GM21526 (cell line): ENCODE measurements at regions not wholly inside any gene's neighbourhood (a gene's known extent, or its start where the extent isn't known, plus 50 kb on each side); places are given as distances from the start of the nearest gene placed in this dataset.

Experiments
- ATAC-seq: cut with Tn5 transposase; IDR thresholded peaks from one replicate; pipeline ENCODE4 v1.9.1; 2021; ENCODE audit warnings: moderate library complexity; ENCODE audit not compliant: unreplicated experiment, low FRiP score

- no peak for ATAC-seq
Observed at GRCh38 chr1:82507011-82507410, 706.3 kb downstream of the ADGRL2 start.

- no peak for ATAC-seq
Observed at GRCh38 chr1:82503822-82504221, 703.1 kb downstream of the ADGRL2 start.

DNA sequence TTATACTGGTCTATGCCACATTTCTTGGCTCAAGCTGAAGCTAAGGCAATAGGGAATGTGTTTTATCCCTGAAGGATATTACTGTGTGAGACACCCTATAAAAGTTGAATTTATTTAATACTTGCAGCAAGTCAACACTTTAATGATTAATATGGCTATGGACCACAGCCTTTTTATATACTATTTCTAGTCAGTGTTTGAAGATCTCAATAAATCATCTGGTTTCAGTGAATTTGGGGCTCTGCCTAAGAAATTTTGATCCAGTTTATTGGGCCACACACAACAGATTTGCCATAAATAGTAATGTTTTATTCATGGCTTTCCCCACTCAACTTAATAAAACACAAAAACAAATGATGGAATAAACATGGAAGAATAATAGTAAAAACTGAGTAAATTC lies 698.3 kb downstream of the ADGRL2 start:
- ATAC-seq = no peak

GRCh38 chr1:82494117-82494516 lies 693.4 kb downstream of the ADGRL2 start:
- no peak for ATAC-seq

- no peak for ATAC-seq
Observed at GRCh38 chr1:82492159-82492558, 691.4 kb downstream of the ADGRL2 start.

GRCh38 chr1:82491301-82492048 lies 690.7 kb downstream of the ADGRL2 start:
- ATAC-seq = no peak

DNA sequence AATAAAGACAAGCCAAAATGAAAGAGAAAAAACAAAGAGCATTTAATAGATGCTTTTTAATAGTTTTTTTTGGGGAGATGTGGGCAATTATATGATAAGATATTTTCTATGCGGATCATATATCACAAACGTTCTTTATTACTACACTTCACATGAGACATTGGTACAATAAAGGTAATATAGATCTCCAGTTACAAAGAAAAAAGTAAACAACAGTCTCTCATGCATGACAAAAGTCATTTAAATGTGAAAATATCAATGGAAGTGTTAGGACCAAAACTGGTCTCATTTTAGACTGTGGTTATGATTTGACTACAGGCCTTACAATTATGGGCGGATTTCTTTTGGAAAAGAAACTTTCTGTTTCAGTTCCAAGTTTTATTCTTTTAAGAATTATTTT lies 687.0 kb downstream of the ADGRL2 start:
- no peak for ATAC-seq

DNA sequence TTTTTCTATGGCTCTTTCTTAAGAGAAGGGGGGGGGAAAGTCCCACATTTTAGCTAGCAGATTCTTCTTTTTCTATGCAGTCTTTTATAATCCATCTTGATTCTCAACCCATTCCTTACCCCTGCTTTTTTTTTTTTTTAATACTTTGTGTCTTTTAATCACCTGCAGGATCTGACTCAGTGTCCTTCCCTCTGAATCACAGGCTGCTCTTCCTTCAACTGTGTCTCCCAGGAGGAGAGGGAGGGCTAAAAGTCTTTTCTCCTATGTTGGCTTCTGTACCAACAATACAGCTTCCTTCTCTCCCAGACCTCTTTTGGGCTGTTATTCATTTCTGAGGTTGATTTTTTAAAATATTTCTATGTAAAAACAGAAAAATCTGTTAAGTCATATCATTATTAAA lies 686.2 kb downstream of the ADGRL2 start:
- ATAC-seq = no peak

DNA sequence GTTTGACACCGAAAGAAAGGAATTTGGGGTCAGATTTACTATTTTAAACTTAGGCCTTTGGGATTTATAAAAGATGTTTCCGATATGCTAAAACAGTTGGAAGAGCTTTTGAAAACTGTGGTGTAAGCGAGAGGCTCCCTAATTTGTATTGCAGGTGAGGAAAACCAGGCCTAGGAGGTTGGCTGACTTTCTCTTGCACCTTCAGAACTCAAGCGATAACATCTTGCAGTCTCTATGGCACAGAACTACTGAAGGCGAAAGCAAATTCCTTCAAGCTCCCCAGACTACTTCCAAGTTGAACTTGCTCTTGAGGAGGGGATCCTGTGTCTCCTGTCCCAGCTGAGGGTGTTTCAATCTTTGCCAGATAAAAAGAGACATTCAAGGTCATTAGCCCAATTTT lies 685.7 kb downstream of the ADGRL2 start:
- ATAC-seq = no peak

DNA sequence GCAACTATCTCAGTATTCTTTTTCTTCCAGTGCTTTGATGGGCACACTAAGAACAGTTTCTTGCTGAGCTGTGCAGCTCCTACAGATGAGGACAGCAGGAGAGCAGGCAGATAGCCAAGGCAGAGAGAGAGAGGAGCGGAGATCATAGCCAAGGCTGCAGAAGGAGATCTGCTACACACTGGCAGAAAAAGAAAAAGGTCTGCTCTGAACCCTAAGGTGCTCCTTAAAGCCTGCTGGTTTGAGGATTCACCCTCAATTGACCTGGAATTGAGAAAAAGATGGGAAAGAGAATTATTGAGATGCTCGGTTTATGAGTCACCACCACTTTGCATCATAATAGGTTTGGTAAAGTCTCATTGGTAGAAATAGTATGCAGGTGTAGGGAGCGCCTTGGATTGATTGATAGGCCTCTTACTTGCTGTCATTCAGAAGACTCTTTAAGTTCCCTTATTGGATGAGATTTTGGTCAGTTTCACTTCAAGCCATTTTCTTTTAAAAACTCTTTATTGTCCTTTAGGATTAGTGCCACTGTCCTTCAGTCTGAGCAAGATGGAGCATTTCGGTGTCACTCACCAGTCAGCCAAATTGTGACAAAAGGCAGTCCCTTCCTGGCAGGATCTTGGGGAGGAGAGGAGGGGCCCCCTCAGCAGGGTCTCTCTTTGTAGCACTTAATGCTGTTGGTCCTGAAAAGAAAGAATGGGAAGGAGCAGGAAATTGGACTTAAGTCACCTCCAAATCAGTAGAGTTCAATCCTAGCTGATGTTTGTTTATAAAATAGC lies 685.0 kb downstream of the ADGRL2 start:
- ATAC-seq = no peak

DNA sequence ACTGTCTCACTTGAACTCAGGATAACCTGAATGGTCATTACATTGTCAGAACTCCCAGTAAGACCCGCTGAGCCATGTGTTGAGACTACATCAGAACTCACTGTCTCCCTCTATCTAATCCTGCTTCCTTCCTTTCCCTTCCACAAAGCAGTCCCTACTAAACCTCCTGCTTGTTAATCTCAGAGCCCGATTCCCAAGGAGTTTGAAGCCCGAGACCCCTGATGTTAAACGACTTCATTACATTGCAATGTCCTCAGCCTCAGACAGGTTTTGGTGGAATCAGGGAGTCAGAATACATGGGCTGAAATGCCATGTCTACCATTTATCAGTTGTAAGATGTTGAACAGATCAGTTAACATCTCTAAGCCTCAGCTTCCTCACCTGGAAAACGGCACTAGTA lies 682.4 kb downstream of the ADGRL2 start:
- no peak for ATAC-seq

DNA sequence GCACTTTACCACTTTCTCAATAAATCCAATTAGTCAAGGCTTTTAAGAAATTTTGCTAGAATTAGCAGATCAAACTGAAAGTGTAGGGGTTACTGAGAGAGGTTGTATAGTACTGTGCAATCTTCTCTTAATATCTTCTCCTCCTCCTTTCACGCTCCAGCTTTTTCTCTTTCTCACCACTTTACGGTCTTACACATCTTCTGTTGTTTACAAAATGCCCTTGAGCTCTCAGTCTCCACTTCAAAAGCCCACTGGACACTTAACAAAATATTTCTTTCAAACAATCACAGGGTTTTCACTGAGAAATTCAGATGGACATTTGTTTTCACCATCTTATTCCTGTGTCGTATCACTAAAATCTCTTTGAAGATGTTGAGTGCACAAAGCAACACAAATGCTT lies 678.2 kb downstream of the ADGRL2 start:
- ATAC-seq = no peak

GRCh38 chr1:82472489-82473131 lies 671.9 kb downstream of the ADGRL2 start:
- ATAC-seq = no peak

GRCh38 chr1:82466891-82467290 lies 666.2 kb downstream of the ADGRL2 start:
- ATAC-seq = no peak

DNA sequence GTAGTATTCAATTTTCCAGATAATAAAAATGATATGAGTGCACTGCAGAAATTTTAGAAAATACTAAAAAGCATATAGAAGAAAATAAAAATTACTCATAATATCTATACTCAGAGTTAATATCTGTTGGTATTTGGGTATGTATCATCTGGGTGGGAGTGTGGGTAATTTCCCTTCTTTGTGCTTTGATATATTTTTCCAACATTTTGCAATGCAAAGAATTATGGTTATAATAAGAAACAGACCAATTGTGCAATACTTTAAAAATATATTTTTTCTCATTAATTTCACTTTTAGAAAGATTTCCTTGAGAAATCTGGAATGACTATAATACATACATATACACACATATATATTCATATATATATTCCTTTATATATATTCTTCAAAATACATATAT lies 665.7 kb downstream of the ADGRL2 start:
- ATAC-seq = no peak

- no peak for ATAC-seq
Observed at GRCh38 chr1:82465024-82465423, 664.3 kb downstream of the ADGRL2 start.

DNA sequence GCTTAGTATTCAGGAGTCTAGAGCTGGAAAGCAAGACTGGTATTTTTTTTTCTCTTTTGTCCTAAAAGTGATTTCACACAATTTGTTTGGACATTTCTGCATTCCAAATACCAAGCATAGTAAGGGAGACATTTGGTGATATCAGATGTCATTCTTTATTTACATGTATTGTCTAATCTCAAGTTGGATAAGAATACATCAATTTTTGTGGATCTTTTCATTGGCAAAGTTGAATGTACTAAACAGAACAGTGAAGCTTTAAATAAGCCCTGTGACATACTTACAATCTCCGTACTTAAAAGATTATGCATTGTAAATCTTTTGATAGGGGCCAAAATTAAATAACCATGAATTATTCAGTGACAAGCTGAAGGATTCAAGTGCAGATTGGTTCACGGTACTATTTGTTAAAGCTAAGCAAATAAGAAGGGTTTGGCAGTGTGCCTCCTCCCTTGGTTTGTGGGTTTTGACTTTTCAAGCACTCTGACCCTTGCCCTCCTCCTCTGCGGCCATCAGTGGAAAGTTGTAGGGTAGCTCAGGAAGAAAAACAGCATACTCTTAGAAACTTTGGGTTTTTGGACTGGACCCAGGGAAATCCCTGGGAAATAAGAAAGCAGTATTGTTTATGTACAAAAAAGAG lies 663.7 kb downstream of the ADGRL2 start:
- no peak for ATAC-seq

- no peak for ATAC-seq
Observed at GRCh38 chr1:82463951-82464350, 663.2 kb downstream of the ADGRL2 start.

- ATAC-seq = no peak
Observed at GRCh38 chr1:82462366-82462765, 661.6 kb downstream of the ADGRL2 start.

DNA sequence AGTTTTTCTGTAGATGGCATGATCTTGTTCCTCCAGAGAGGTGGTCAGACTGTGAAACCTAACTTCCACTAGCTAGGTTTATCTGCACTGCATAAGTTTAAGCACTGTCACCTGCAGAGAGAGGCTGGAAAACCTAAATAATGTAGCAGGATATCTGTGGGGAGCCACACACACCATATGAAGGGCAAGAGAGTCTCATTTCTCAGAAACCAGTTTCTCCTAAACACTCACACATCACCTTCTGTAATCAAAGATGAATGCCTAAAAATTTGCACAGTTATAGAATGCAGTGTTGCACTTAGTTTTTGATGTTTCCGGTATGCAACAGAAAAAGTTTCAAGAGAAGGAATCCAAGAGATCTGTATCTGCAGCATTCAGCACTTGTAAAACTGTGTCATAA lies 654.6 kb downstream of the ADGRL2 start:
- ATAC-seq = no peak

GRCh38 chr1:82454431-82454830 lies 653.7 kb downstream of the ADGRL2 start:
- no peak for ATAC-seq
